H1 (cell line): ENCODE measurements at regions not wholly inside any gene's neighbourhood (a gene's known extent, or its start where the extent isn't known, plus 50 kb on each side); places are given as distances from the start of the nearest gene placed in this dataset.

Experiments
- CTCF ChIA-PET: fragments of 300-600 bp; sonication (Branson Sonifier 250); formaldehyde crosslinking; loops from one replicate; lab custom pipeline; 2021; ENCODE audit not compliant: partially characterized antibody; lab: Charles Lee
- POLR2A ChIA-PET: fragments of 300-600 bp; sonication (Branson Sonifier 250); formaldehyde crosslinking; loops from one replicate; lab custom pipeline; 2021; ENCODE audit warnings: inconsistent platforms; ENCODE audit not compliant: partially characterized antibody; lab: Charles Lee
- DNase-seq, 2 experiments: peaks; one replicate each; pipeline versions ENCODE4 v3.0.0 to v3.0.0-alpha.2; 2010 to 2022; ENCODE audit warnings: low spot score in 2 of 2, low read depth in 1 of 2, mixed read lengths in 1 of 2
- FAIRE-seq: peaks from 2 replicates; lab custom pipeline; 2011; peaks lifted over from hg19 to GRCh38; lab: Jason Lieb, UNC
- H2AFZ ChIP-seq: 2 replicates; pipeline ENCODE4 v1.8.1; 2012; ENCODE audit warnings: low read length, inconsistent platforms
- H2AK5ac ChIP-seq: 2 replicates; pipeline ENCODE4 v1.6.1; 2013; ENCODE audit warnings: low read depth, low read length
- H2BK120ac ChIP-seq: replicated peaks from 2 replicates; pipeline ENCODE3; 2013; ENCODE audit warnings: low read depth, low read length, inconsistent platforms
- H2BK12ac ChIP-seq: 2 replicates; pipeline ENCODE4 v1.6.1; 2013; ENCODE audit warnings: low read depth, low read length
- H2BK15ac ChIP-seq: 2 replicates; pipeline ENCODE4 v1.6.1; 2013; ENCODE audit warnings: low read length
- H2BK20ac ChIP-seq: 2 replicates; pipeline ENCODE4 v1.6.1; 2013; ENCODE audit warnings: low read length
- H2BK5ac ChIP-seq: 2 replicates; pipeline ENCODE4 v1.6.1; 2013; ENCODE audit warnings: low read depth, low read length
- H3K14ac ChIP-seq: 2 replicates; pipeline ENCODE4 v1.6.1; 2013; ENCODE audit warnings: inconsistent platforms; ENCODE audit not compliant: insufficient read length
- H3K18ac ChIP-seq: 2 replicates; pipeline ENCODE4 v1.6.1; 2013; ENCODE audit warnings: low read length; ENCODE audit errors: extremely low read depth
- H3K23ac ChIP-seq: 2 replicates; pipeline ENCODE4 v1.6.1; 2013; ENCODE audit warnings: inconsistent platforms; ENCODE audit not compliant: insufficient read length
- H3K23me2 ChIP-seq: 2 replicates; pipeline ENCODE4 v1.6.1; 2013; ENCODE audit warnings: low read depth, low read length
- H3K27ac ChIP-seq: 2 replicates; pipeline ENCODE4 v1.6.1; 2011; ENCODE audit warnings: low read depth, low read length, inconsistent platforms
- H3K27me3 ChIP-seq, 4 experiments: replicated peaks in 1 of 4; 1 replicate in 1 of 4; 2 replicates in 3 of 4; pipeline versions ENCODE4 v1.6.1 to v1.8.1; 2011 to 2013; ENCODE audit warnings: low read length in 3 of 4, mild to moderate bottlenecking in 3 of 4, inconsistent platforms in 2 of 4, mixed read lengths in 2 of 4, moderate library complexity in 1 of 4; ENCODE audit not compliant: control insufficient read depth in 3 of 4, insufficient read depth in 3 of 4; ENCODE audit errors: extremely low read depth in 1 of 4
- H3K36me3 ChIP-seq, 4 experiments: 2 replicates each; pipeline versions ENCODE4 v1.6.1 to v1.8.1; 2011 to 2013; ENCODE audit warnings: mild to moderate bottlenecking in 4 of 4, low read length in 3 of 4, moderate library complexity in 2 of 4, control low read depth in 1 of 4, inconsistent platforms in 1 of 4; ENCODE audit not compliant: insufficient read depth in 4 of 4, control insufficient read depth in 2 of 4
- H3K4ac ChIP-seq: replicated peaks from 2 replicates; pipeline ENCODE3; 2013; ENCODE audit warnings: low read length, low read depth, mixed read lengths, inconsistent platforms; ENCODE audit not compliant: insufficient read length
- H3K4me1 ChIP-seq, 4 experiments: replicated peaks in 1 of 4; 1 replicate in 1 of 4; 2 replicates in 3 of 4; pipeline versions ENCODE4 v1.6.1 to v1.8.1; 2011 to 2013; ENCODE audit warnings: low read length in 3 of 4, inconsistent platforms in 2 of 4, mixed read lengths in 1 of 4; ENCODE audit not compliant: insufficient read depth in 4 of 4, control insufficient read depth in 3 of 4
- H3K4me2 ChIP-seq, 2 experiments: 2 replicates each; pipeline versions ENCODE4 v1.6.1 to v1.8.1; 2011 to 2013; ENCODE audit warnings: low read depth in 2 of 2, low read length in 2 of 2, control low read depth in 1 of 2, inconsistent platforms in 1 of 2, mild to moderate bottlenecking in 1 of 2; ENCODE audit not compliant: insufficient read depth in 1 of 2
- H3K4me3 ChIP-seq, 4 experiments: fragments of 200-600, 300-600 bp in 1 of 4; sonication (generic), shearing (Covaris generic), sonication (Bioruptor Twin) in 1 of 4; 2 replicates each; pipeline versions ENCODE4 v1.5.1 to v1.8.1; 2011 to 2016; ENCODE audit warnings: low read length in 4 of 4, low read depth in 3 of 4, control low read depth in 2 of 4, inconsistent platforms in 2 of 4, mild to moderate bottlenecking in 2 of 4, mixed read lengths in 1 of 4, moderate library complexity in 1 of 4; ENCODE audit not compliant: insufficient read depth in 2 of 4; ENCODE audit errors: extremely low read depth in 1 of 4
- H3K56ac ChIP-seq: replicated peaks from 2 replicates; pipeline ENCODE3; 2013; ENCODE audit warnings: low read depth, mild to moderate bottlenecking, mixed read lengths, low read length, inconsistent platforms; ENCODE audit not compliant: insufficient read length
- H3K79me1 ChIP-seq: 2 replicates; pipeline ENCODE4 v1.6.1; 2013; ENCODE audit warnings: low read depth, low read length, control low read depth
- H3K79me2 ChIP-seq, 2 experiments: 2 replicates each; pipeline versions ENCODE4 v1.6.1 to v1.8.1; 2012 to 2013; ENCODE audit warnings: low read length in 2 of 2, mild to moderate bottlenecking in 2 of 2, inconsistent platforms in 1 of 2; ENCODE audit not compliant: insufficient read depth in 2 of 2, control insufficient read depth in 1 of 2
- H3K9ac ChIP-seq, 4 experiments: replicated peaks in 1 of 4; 1 replicate in 1 of 4; 2 replicates in 3 of 4; pipeline versions ENCODE4 v1.6.1 to v1.8.1; 2011 to 2013; ENCODE audit warnings: low read depth in 3 of 4, low read length in 3 of 4, control low read depth in 2 of 4, mild to moderate bottlenecking in 2 of 4, moderate library complexity in 2 of 4, inconsistent platforms in 1 of 4; ENCODE audit errors: extremely low read depth in 1 of 4
- H3K9me3 ChIP-seq, 2 experiments: 2 replicates each; pipeline versions ENCODE4 v1.6.1 to v1.8.1; 2012 to 2013; ENCODE audit warnings: mild to moderate bottlenecking in 2 of 2, moderate library complexity in 2 of 2, control low read depth in 1 of 2, inconsistent platforms in 1 of 2, low read depth in 1 of 2, low read length in 1 of 2, mixed read lengths in 1 of 2; ENCODE audit not compliant: insufficient read depth in 2 of 2
- H4K20me1 ChIP-seq, 2 experiments: replicated peaks in 1 of 2; 2 replicates each; pipeline versions ENCODE3 to v1.8.1; 2011 to 2013; ENCODE audit warnings: inconsistent platforms in 2 of 2, low read length in 2 of 2, mild to moderate bottlenecking in 1 of 2; ENCODE audit not compliant: insufficient read depth in 2 of 2, control insufficient read depth in 1 of 2
- H4K5ac ChIP-seq: 2 replicates; pipeline ENCODE4 v1.6.1; 2013; ENCODE audit warnings: low read length, low read depth, mixed read lengths, inconsistent platforms; ENCODE audit not compliant: insufficient read length
- H4K8ac ChIP-seq: 2 replicates; pipeline ENCODE4 v1.8.0; 2013; ENCODE audit warnings: mild to moderate bottlenecking, moderate library complexity, low read length, inconsistent platforms; ENCODE audit not compliant: insufficient read depth; ENCODE audit errors: extremely low read depth
- H4K91ac ChIP-seq: replicated peaks from 2 replicates; pipeline ENCODE3; 2013; ENCODE audit warnings: low read length, mixed read lengths, inconsistent platforms; ENCODE audit not compliant: insufficient read length
- BCL11A ChIP-seq, 2 experiments: IDR thresholded peaks; one replicate each; pipeline ENCODE4 v1.6.1; 2011; ENCODE audit warnings: low read depth in 2 of 2, low read length in 2 of 2, mild to moderate bottlenecking in 2 of 2
- CTBP2 ChIP-seq: IDR thresholded peaks from 2 replicates; pipeline ENCODE4 v1.7.0; 2011; ENCODE audit warnings: borderline replicate concordance, mild to moderate bottlenecking, moderate library complexity, mixed read lengths, low read length; ENCODE audit not compliant: insufficient read depth, insufficient read length
- EP300 ChIP-seq, 2 experiments: IDR thresholded peaks; 1 replicate in 1 of 2; 2 replicates in 1 of 2; pipeline ENCODE4 v1.6.1; 2011 to 2012; ENCODE audit warnings: low read depth in 2 of 2, low read length in 2 of 2, mild to moderate bottlenecking in 2 of 2, borderline replicate concordance in 1 of 2, inconsistent platforms in 1 of 2, moderate library complexity in 1 of 2
- GABPA ChIP-seq: IDR thresholded peaks from 2 replicates; pipeline ENCODE4 v1.6.1; 2011; ENCODE audit warnings: mild to moderate bottlenecking, low read length, moderate library complexity, borderline replicate concordance; ENCODE audit not compliant: insufficient read depth
- JUND ChIP-seq: IDR thresholded peaks from 2 replicates; pipeline ENCODE4 v1.6.1; 2011; ENCODE audit warnings: mild to moderate bottlenecking, improper control_type of control experiment, low read length
- KDM1A ChIP-seq: fragments of 200-600, 300-600 bp; sonication (generic); IDR thresholded peaks from 2 replicates; pipeline ENCODE4 v1.7.1; 2016; ENCODE audit warnings: mild to moderate bottlenecking, low read length, borderline replicate concordance
- PHF8 ChIP-seq: fragments of 200-600 bp; sonication (generic); conservative IDR thresholded peaks from 2 replicates; pipeline ENCODE4 v1.7.1; 2012; ENCODE audit warnings: low read depth, mild to moderate bottlenecking, inconsistent platforms, low read length, moderate library complexity
- SIN3A ChIP-seq, 2 experiments: IDR thresholded peaks in 1 of 2; conservative IDR thresholded peaks in 1 of 2; 2 replicates each; pipeline ENCODE4 v1.6.1; 2011 to 2012; ENCODE audit warnings: low read length in 2 of 2, improper control_type of control experiment in 1 of 2, low read depth in 1 of 2, mild to moderate bottlenecking in 1 of 2
- SRF ChIP-seq: IDR thresholded peaks from 2 replicates; pipeline ENCODE4 v1.6.1; 2011; ENCODE audit warnings: mild to moderate bottlenecking, low read depth, low read length, moderate library complexity
- SUZ12 ChIP-seq: fragments of 200-600 bp; sonication (generic); IDR thresholded peaks from 2 replicates; pipeline ENCODE4 v1.6.1; 2012; ENCODE audit warnings: mild to moderate bottlenecking, inconsistent platforms, low read length, moderate library complexity, mixed read lengths
- TAF7 ChIP-seq: optimal IDR thresholded peaks from 2 replicates; pipeline ENCODE3; 2011; ENCODE audit warnings: low read depth, mild to moderate bottlenecking, inconsistent platforms, low read length, moderate library complexity, borderline replicate concordance
- TBP ChIP-seq: IDR thresholded peaks from 2 replicates; pipeline ENCODE4 v1.6.1; 2011; ENCODE audit warnings: low read depth, low read length, improper control_type of control experiment
- TCF12 ChIP-seq: IDR thresholded peaks from 2 replicates; pipeline ENCODE4 v1.6.1; 2011; ENCODE audit warnings: low read depth, mild to moderate bottlenecking, low read length
- TEAD4 ChIP-seq: IDR thresholded peaks from 2 replicates; pipeline ENCODE4 v1.6.1; 2012; ENCODE audit warnings: low read depth, low read length, inconsistent platforms, mixed read lengths
- WGBS, 2 experiments: shearing (Covaris generic) in 1 of 2; methylation state at CpG; one replicate each; pipeline versions ENCODE4 v1.1.6 to v1.1.7; 2013 to 2015; ENCODE audit warnings: low lambda C conversion rate in 2 of 2, mixed read lengths in 2 of 2, inconsistent platforms in 1 of 2, low coverage in 1 of 2, missing lambda C conversion rate in 1 of 2; ENCODE audit not compliant: insufficient replicate concordance in 2 of 2, insufficient coverage in 1 of 2, insufficient read length in 1 of 2; ENCODE audit errors: extremely low coverage in 1 of 2, missing lambda C conversion rate in 1 of 2; 5-methylcytosine and 5-hydroxymethylcytosine counted together

DNA sequence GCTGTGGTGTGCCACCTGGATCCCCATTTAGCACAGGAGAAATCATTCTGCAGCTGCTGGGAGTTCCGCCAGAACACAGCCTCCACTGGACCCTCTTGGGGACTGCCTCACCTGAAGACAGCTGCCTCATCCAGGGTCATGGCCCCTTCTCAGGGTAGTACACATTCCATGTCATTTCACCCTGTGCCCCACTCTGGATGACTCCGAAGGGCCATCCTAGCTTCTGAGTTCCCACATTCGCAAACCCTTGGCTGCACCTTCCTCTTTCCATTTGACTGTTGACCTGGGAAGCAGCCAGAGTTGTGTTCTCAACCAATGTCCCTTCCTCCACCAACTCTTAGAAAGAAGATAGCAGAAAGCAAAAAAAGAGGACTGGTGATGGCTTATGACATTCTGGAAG, 125.6 kb upstream of the TBX20 start:
- no peak overlapping the region for H3K18ac ChIP-seq
- no peak overlapping the region for H2BK120ac ChIP-seq
- FAIRE-seq, result no peak
- TF ChIP-seq EP300 (IDR thresholded peaks at IDR 0.05; ENCODE audit: borderline replicate concordance in 1 of 2, low read depth in 2 of 2, low read length in 2 of 2) (no peak), TEAD4 (no peak), BCL11A (IDR thresholded peaks at IDR 0.05; ENCODE audit: low read depth in 2 of 2, low read length in 2 of 2) (no peak), KDM1A (no peak), SRF (no peak), SUZ12 (no peak), TAF7 (no peak), CTBP2 (no peak), TCF12 (no peak), JUND (no peak), SIN3A (conservative IDR thresholded peaks at IDR 0.05 in 1 of 2, IDR thresholded peaks at IDR 0.05 in 1 of 2; ENCODE audit: low read depth in 1 of 2, low read length in 2 of 2) (no peak), GABPA (no peak), PHF8 (no peak), TBP (no peak)

More for the DNA sequence above, 125.6 kb upstream of the TBX20 start:
- Histone ChIP-seq H3K4me1 (no peaks in the 10 kb centered on the region), H4K8ac (no peak overlapping the region), H2BK15ac (no peak overlapping the region), H2BK12ac (no peak overlapping the region), H3K23me2 (no peaks in the 10 kb centered on the region), H3K27me3 (no peaks in the 10 kb centered on the region), H3K4me3 (no peak overlapping the region), H3K36me3 (no peaks in the 10 kb centered on the region), H3K23ac (no peak overlapping the region), H3K27ac (no peak overlapping the region), H4K91ac (no peak overlapping the region), H3K79me2 (no peaks in the 10 kb centered on the region; a peak in 1 of 4 replicates), H2BK5ac (no peak overlapping the region), H3K56ac (no peak overlapping the region), H3K4ac (no peak overlapping the region), H3K79me1 (no peaks in the 10 kb centered on the region), H3K9ac (no peak overlapping the region), H2BK20ac (no peak overlapping the region), H3K9me3 (no peaks in the 10 kb centered on the region), H4K5ac (no peak overlapping the region), H3K14ac (no peak overlapping the region), H4K20me1 (no peaks in the 10 kb centered on the region), H3K4me2 (no peak overlapping the region), H2AK5ac (no peak overlapping the region), H2AFZ (no peak overlapping the region)
- no peak for DNase-seq
- 100% methylated on average over 3 of the region's 3 CpGs; no CpG with 5 or more reads in 1 of the 2 experiments for WGBS, 2 experiments
- ChIA-PET POLR2A (interaction anchor here (0.5 kb wide), 1 partner anchor 70 kb away, joined by 3 read pairs; no protein-coding TSS in a partner anchor), CTCF (interaction anchor here (0.9 to 1.6 kb wide), 4 partner anchors 9 to 245 kb away, joined by 3 to 5 read pairs (median 4); no protein-coding TSS in a partner anchor)
